ENCODE measurements at regions not wholly inside any gene's neighbourhood (a gene's known extent, or its start where the extent isn't known, plus 50 kb on each side); places are given as distances from the start of the nearest gene placed in this dataset.

DNA sequence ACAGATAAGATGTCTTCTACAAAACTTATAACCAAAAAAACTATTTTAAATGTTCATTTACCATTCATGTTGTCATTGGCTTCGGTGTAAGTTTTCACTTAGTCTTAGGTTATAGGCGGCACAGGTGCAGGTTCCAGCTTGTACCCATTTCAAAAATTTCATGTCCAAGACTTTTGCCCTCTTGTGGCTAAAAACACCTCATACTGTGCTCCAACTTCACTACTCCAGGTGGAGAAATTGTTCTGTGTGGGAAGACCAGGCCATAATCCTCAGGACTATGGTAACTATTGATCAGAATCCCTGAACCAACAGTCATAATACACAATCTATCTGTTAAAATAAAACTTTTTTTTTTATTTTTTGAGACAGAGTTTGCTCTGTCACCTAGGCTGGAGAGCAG is 95.2 kb upstream of the ATP11B start:
- no peak for DNase-seq (ENCODE audit: low read depth in 1 of 2, low spot score in 1 of 2)
- TF ChIP-seq, protein P1, sequence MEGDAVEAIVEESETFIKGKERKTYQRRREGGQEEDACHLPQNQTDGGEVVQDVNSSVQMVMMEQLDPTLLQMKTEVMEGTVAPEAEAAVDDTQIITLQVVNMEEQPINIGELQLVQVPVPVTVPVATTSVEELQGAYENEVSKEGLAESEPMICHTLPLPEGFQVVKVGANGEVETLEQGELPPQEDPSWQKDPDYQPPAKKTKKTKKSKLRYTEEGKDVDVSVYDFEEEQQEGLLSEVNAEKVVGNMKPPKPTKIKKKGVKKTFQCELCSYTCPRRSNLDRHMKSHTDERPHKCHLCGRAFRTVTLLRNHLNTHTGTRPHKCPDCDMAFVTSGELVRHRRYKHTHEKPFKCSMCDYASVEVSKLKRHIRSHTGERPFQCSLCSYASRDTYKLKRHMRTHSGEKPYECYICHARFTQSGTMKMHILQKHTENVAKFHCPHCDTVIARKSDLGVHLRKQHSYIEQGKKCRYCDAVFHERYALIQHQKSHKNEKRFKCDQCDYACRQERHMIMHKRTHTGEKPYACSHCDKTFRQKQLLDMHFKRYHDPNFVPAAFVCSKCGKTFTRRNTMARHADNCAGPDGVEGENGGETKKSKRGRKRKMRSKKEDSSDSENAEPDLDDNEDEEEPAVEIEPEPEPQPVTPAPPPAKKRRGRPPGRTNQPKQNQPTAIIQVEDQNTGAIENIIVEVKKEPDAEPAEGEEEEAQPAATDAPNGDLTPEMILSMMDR (IDR thresholded peaks at IDR 0.05; ENCODE audit: low read depth, low read length) = no peak
- H3K27ac ChIP-seq = no peak overlapping the region

DNA sequence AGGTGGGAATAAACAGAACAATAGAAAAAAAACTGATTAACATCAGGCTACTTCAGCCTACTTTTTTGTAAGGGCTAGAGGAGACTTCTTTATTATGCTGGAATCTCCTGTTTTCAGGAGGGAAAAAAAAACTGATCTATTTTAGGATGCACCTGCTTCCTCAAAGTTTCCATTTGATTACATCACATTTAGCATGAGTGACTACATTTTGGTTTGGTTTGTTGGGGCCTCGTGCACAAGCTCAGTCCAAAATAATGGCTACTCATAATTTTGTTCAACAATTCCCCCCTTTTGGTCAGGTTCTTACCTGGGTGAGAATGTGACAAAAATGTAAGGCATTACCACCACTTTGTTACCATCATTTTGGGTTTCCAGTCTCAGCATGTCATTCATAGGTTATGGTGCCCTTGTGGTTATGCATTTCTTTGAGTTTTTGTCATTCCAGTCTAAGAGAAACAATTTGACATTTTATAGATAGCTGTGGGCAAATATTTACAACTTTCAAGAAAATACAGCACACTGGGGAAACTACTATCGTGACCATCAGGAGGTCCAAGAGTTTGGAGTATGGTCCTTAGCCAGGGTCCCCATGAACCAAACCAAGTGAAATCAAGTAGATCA is 93.6 kb upstream of the ATP11B start:
- H3K9me3 ChIP-seq (ENCODE audit: low read depth) = no peaks in the 10 kb centered on the region
- DNase-seq (ENCODE audit: low read depth in 1 of 2, low spot score in 1 of 2) = no peak
- no peaks in the 10 kb centered on the region for H3K27me3 ChIP-seq
- no peaks in the 10 kb centered on the region for H3K36me3 ChIP-seq
- no peaks in the 10 kb centered on the region for H3K4me1 ChIP-seq (ENCODE audit: low read depth)
- no peak overlapping the region for H3K4me3 ChIP-seq
- no peak overlapping the region for H3K27ac ChIP-seq
- TF ChIP-seq, protein P1 (IDR thresholded peaks at IDR 0.05; ENCODE audit: low read depth, low read length) = no peak

More for the DNA sequence above, 95.2 kb upstream of the ATP11B start:
- H3K27me3 ChIP-seq = no peaks in the 10 kb centered on the region
- H3K4me3 ChIP-seq = no peak overlapping the region
- H3K36me3 ChIP-seq = no peaks in the 10 kb centered on the region
- no peaks in the 10 kb centered on the region for H3K4me1 ChIP-seq (ENCODE audit: low read depth)
- no peaks in the 10 kb centered on the region for H3K9me3 ChIP-seq (ENCODE audit: low read depth)

DNA sequence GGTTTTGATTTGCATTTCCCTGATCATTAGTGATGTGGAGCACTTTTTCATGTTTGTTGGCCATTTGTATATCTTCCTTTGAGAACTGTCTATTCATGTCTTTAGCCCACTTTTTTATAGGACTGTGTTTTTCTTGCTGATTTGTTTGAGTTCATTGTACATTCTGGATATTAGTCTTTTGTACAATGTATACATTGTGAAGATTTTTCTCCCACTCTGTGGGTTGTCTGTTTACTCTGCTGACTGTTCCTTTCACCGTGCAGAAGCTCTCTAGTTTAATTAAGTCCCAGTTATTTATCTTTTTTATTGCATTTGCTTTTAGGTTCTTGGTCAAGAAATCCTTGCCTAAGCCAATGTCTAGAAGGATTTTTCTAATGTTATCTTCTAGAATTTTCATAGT is 91.1 kb upstream of the ATP11B start:
- Histone ChIP-seq H3K27ac (no peak overlapping the region), H3K27me3 (no peaks in the 10 kb centered on the region), H3K4me3 (no peak overlapping the region), H3K36me3 (no peaks in the 10 kb centered on the region), H3K4me1 (ENCODE audit: low read depth) (peaks cover 7% of the 10 kb centered on the region), H3K9me3 (ENCODE audit: low read depth) (no peaks in the 10 kb centered on the region)
- DNase-seq (ENCODE audit: low read depth in 1 of 2, low spot score in 1 of 2) = no peak
- TF ChIP-seq, protein P1 (IDR thresholded peaks at IDR 0.05; ENCODE audit: low read depth, low read length) = no peak

DNA sequence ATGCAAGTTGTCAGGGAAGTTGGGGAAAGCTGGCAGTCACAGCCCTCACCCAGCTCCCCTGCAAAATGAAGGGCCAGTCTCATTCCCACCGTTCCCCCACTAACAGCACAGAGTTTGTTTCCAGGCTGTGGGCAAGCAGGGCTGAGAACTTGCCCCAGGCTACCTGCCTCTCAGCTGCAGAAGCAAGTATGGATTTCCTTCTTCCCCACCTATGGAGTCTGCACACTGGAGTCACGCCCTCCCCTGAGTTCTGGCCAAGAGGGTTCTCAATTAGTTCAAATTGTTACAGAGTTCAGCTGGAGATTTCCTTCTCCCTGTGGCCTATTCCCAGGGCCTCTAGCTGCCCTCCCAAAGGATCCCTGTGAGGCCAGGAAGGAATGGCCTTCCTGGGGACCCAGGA is 90.1 kb upstream of the ATP11B start:
- no peak for DNase-seq (ENCODE audit: low read depth in 1 of 2, low spot score in 1 of 2)
- TF ChIP-seq, protein P1 (IDR thresholded peaks at IDR 0.05; ENCODE audit: low read depth, low read length) = no peak
- no peaks in the 10 kb centered on the region for H3K27me3 ChIP-seq
- no peak overlapping the region for H3K4me3 ChIP-seq
- H3K36me3 ChIP-seq = no peaks in the 10 kb centered on the region
- peaks cover 7% of the 10 kb centered on the region for H3K4me1 ChIP-seq (ENCODE audit: low read depth)
- no peaks in the 10 kb centered on the region for H3K9me3 ChIP-seq (ENCODE audit: low read depth)
- no peak overlapping the region for H3K27ac ChIP-seq

DNA sequence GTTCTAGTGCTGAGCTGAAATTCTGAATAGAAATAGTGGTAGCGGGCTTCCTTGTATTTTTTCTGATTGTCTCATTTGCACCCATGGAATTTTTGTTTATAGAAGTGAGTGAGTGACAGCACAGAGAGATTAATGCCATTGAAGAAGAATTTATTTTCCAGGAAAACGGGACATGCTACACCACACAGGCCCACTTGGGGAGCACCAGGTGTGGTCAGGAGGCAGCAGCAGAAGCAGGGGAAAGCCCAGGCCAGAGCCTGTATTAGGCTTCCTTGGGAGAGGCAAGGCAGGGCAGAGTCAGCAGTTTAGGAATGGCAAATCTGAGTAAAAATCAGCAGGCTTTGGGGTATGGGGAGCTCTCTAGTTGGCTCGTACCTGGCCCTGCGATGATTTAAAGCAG is 88.4 kb upstream of the ATP11B start:
- H3K27ac ChIP-seq = no peak overlapping the region
- H3K27me3 ChIP-seq = no peaks in the 10 kb centered on the region
- H3K4me3 ChIP-seq = no peak overlapping the region
- TF ChIP-seq, protein P1 (IDR thresholded peaks at IDR 0.05; ENCODE audit: low read depth, low read length) = no peak
- H3K9me3 ChIP-seq (ENCODE audit: low read depth) = no peaks in the 10 kb centered on the region
- DNase-seq (ENCODE audit: low read depth in 1 of 2, low spot score in 1 of 2) = no peak
- no peaks in the 10 kb centered on the region for H3K36me3 ChIP-seq
- peaks cover 7% of the 10 kb centered on the region for H3K4me1 ChIP-seq (ENCODE audit: low read depth)
